ENCODE measurements at regions not wholly inside any gene's neighbourhood (a gene's known extent, or its start where the extent isn't known, plus 50 kb on each side); places are given as distances from the start of the nearest gene placed in this dataset.

DNA sequence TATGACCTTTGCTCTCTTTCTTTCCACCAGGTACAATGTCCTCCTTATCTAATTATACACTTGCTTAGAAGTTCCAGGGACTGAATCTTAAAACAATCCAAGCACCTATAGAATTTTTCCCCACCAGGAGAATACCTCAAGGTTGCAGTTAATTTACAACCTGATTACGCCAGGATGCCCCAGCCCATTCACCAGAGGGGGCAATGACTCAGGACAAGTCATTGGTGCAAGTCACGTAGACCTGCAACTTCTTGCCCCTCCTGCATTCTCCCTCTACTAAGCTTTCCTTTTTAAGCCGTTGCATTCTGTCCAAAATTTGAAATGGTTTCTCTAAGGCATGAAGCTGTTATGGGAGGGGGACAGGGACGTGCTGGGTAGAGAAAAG is 111.1 kb upstream of the SCAF11 start:
- Mint-ChIP-seq H3K9me3 (peaks cover 6 to 13% (median 8%) of the 10 kb centered on the region in 7 donors), H3K4me3 (no peak overlapping the region), H3K36me3 (no peaks in the 10 kb centered on the region), H3K27me3 (ENCODE audit: low read depth in 3 of 3) (peaks cover 0 to 3% (median under 1%) of the 10 kb centered on the region in 3 donors), H3K27ac (no peak overlapping the region), H3K4me1 (no peaks in the 10 kb centered on the region)
- WGBS (ENCODE audit: insufficient coverage), result 86% methylated on average over 2 of the region's 4 CpGs
- H3K27me3 ChIP-seq (ENCODE audit: control insufficient read depth in 2 of 2, insufficient read depth in 2 of 2, low read length in 2 of 2), result no peaks in the 10 kb centered on the region
- peaks cover 0 to 4% of the 10 kb centered on the region in 2 donors for H3K9me3 ChIP-seq (replicated peaks in 1 of 2; ENCODE audit: control insufficient read depth in 1 of 2, insufficient read depth in 1 of 2, low read length in 2 of 2)
- H3K4me1 ChIP-seq (ENCODE audit: control insufficient read depth in 1 of 2, insufficient read depth in 2 of 2, low read length in 2 of 2), result no peaks in the 10 kb centered on the region
- H3K4me2 ChIP-seq (replicated peaks; ENCODE audit: extremely low read depth, low read length, poor library complexity, severe bottlenecking), result no peak overlapping the region
- TF ChIP-seq, protein P1, sequence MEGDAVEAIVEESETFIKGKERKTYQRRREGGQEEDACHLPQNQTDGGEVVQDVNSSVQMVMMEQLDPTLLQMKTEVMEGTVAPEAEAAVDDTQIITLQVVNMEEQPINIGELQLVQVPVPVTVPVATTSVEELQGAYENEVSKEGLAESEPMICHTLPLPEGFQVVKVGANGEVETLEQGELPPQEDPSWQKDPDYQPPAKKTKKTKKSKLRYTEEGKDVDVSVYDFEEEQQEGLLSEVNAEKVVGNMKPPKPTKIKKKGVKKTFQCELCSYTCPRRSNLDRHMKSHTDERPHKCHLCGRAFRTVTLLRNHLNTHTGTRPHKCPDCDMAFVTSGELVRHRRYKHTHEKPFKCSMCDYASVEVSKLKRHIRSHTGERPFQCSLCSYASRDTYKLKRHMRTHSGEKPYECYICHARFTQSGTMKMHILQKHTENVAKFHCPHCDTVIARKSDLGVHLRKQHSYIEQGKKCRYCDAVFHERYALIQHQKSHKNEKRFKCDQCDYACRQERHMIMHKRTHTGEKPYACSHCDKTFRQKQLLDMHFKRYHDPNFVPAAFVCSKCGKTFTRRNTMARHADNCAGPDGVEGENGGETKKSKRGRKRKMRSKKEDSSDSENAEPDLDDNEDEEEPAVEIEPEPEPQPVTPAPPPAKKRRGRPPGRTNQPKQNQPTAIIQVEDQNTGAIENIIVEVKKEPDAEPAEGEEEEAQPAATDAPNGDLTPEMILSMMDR (IDR thresholded peaks at IDR 0.05), result no peak
- H3K27ac ChIP-seq (ENCODE audit: low read depth in 1 of 2, low read length in 2 of 2), result no peak overlapping the region
- H3K9ac ChIP-seq (ENCODE audit: insufficient read depth, low read length, poor library complexity, severe bottlenecking), result no peak overlapping the region
- no peak overlapping the region for H2AFZ ChIP-seq (ENCODE audit: insufficient read depth, low read depth, low read length, poor library complexity, severe bottlenecking)
- no peak overlapping the region for H3K4me3 ChIP-seq (replicated peaks in 1 of 3; ENCODE audit: low read depth in 2 of 3, low read length in 3 of 3)
- no peaks in the 10 kb centered on the region for H3K79me2 ChIP-seq (ENCODE audit: insufficient read depth, low read length)
- no peaks in the 10 kb centered on the region for H3K36me3 ChIP-seq (replicated peaks in 1 of 2; ENCODE audit: control insufficient read depth in 1 of 2, insufficient read depth in 2 of 2, low read length in 2 of 2)
- intact Hi-C loops (cut with micrococcal nuclease), result no loop called here
- no peak for DNase-seq
- H4K20me1 ChIP-seq (ENCODE audit: insufficient read depth, low read length), result no peaks in the 10 kb centered on the region

DNA sequence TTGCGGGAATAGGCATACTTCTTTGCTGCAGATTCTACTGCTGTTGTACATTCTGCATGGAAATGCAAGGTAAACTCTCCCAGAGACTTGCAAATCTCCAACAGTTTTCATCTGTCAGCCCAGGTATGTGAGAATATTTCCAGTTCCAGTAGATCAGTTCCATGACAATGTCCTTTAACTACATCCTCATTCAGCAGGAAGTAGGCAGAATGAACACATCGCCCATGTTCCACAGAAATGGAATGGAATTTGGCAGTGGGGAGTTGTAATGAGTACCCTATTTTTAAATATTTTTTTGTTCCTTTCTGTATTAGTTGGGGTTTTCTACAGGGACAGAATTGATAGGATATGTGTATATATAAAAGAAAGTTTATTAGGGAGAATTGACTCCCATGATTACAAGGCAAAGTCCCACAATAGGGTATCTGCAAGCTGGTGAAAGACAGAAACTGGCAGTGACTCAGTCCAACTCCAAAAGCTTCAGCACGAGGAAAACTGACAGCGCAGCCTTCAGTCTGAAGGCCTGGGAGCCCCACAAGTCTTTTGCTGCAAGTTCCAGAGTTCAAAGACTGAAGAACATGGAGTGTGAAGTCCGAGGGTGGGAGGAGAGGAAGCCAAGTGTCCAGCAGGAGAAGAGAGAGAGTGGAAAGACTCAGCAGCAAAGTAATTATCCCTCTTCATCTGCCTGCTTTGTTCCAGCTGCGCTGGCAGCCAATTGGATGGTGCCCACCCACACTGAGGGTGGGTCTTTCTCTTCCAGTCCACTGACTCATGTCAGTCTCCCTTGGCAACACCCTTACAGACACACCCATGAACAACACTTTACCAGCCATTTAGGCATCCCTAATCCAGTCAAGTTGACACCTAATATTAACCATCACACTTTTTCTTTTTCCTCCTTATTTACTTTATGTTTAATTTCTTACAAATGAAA is 110.4 kb upstream of the SCAF11 start:
- H3K4me1 Mint-ChIP-seq, result no peaks in the 10 kb centered on the region
- peaks cover 6 to 19% (median 8%) of the 10 kb centered on the region in 7 donors for H3K9me3 Mint-ChIP-seq
- H3K9ac ChIP-seq (ENCODE audit: insufficient read depth, low read length, poor library complexity, severe bottlenecking), result no peak overlapping the region
- no peaks in the 10 kb centered on the region for H4K20me1 ChIP-seq (ENCODE audit: insufficient read depth, low read length)
- no peak overlapping the region for H3K4me2 ChIP-seq (replicated peaks; ENCODE audit: extremely low read depth, low read length, poor library complexity, severe bottlenecking)
- no peak overlapping the region for H3K27ac ChIP-seq (ENCODE audit: low read depth in 1 of 2, low read length in 2 of 2)
- 98% methylated on average over 4 of the region's 6 CpGs for WGBS (ENCODE audit: insufficient coverage)
- H3K27ac Mint-ChIP-seq, result no peak overlapping the region
- H3K4me3 Mint-ChIP-seq, result no peak overlapping the region
- H3K27me3 ChIP-seq (ENCODE audit: control insufficient read depth in 2 of 2, insufficient read depth in 2 of 2, low read length in 2 of 2), result no peaks in the 10 kb centered on the region
- no peaks in the 10 kb centered on the region for H3K36me3 Mint-ChIP-seq
- TF ChIP-seq, protein P1 (IDR thresholded peaks at IDR 0.05), result no peak
- H3K79me2 ChIP-seq (ENCODE audit: insufficient read depth, low read length), result no peaks in the 10 kb centered on the region
- intact Hi-C loops (cut with micrococcal nuclease), result no loop called here
- no peak for DNase-seq
- no peaks in the 10 kb centered on the region for H3K4me1 ChIP-seq (ENCODE audit: control insufficient read depth in 1 of 2, insufficient read depth in 2 of 2, low read length in 2 of 2)
- H3K36me3 ChIP-seq (replicated peaks in 1 of 2; ENCODE audit: control insufficient read depth in 1 of 2, insufficient read depth in 2 of 2, low read length in 2 of 2), result no peaks in the 10 kb centered on the region
- peaks cover 0 to 5% (median 3%) of the 10 kb centered on the region in 3 donors for H3K27me3 Mint-ChIP-seq (ENCODE audit: low read depth in 3 of 3)
- no peak overlapping the region for H3K4me3 ChIP-seq (replicated peaks in 1 of 3; ENCODE audit: low read depth in 2 of 3, low read length in 3 of 3)
- peaks cover 0 to 4% of the 10 kb centered on the region in 2 donors for H3K9me3 ChIP-seq (replicated peaks in 1 of 2; ENCODE audit: control insufficient read depth in 1 of 2, insufficient read depth in 1 of 2, low read length in 2 of 2)
- no peak overlapping the region for H2AFZ ChIP-seq (ENCODE audit: insufficient read depth, low read depth, low read length, poor library complexity, severe bottlenecking)
